Tibial nerve (tissue), 3 donors: ENCODE measurements at regions not wholly inside any gene's neighbourhood (a gene's known extent, or its start where the extent isn't known, plus 50 kb on each side); places are given as distances from the start of the nearest gene placed in this dataset.

Experiments used
- EP300 ChIP-seq, 2 donors: sonication (generic); formaldehyde crosslinking; IDR thresholded peaks; one replicate each; pipeline ENCODE4 v1.6.1; 2017; ENCODE audit warnings: antibody characterized with exemption in 2 of 2, mild to moderate bottlenecking in 1 of 2
- POLR2A ChIP-seq, 2 donors: fragments of 450-650 bp; IDR thresholded peaks; one replicate each; pipeline ENCODE4 v1.6.1; 2017; ENCODE audit warnings: antibody characterized with exemption in 2 of 2, mild to moderate bottlenecking in 2 of 2, moderate library complexity in 2 of 2

GRCh38 chr15:99476413-99477222 is 89.2 kb upstream of the MEF2A start:
- TF ChIP-seq POLR2A (IDR thresholded peaks at IDR 0.05) (no peak), EP300 (IDR thresholded peaks at IDR 0.05) (peak in 1 of 2 donors; percentile 18)
